Tibial nerve (tissue), 4 donors: ENCODE measurements at regions not wholly inside any gene's neighbourhood (a gene's known extent, or its start where the extent isn't known, plus 50 kb on each side); places are given as distances from the start of the nearest gene placed in this dataset.

ENCODE experiments used
- DNase-seq, 2 donors: peaks; one replicate each; pipeline ENCODE4 v3.0.0-alpha.2; 2019; ENCODE audit warnings: low spot score in 2 of 2
- H3K27ac ChIP-seq, 4 donors: fragments of 200-600 bp; sonication (generic) in 3 of 4; one replicate each; pipeline ENCODE4 v1.5.1; 2017 to 2019; ENCODE audit warnings: mild to moderate bottlenecking in 1 of 4
- H3K27me3 ChIP-seq, 2 donors: fragments of 200-600 bp; sonication (generic) in 1 of 2; one replicate each; pipeline versions ENCODE4 v1.5.1 to v1.6.0; 2017 to 2019
- H3K36me3 ChIP-seq, 3 donors: fragments of 200-600 bp; sonication (generic); one replicate each; pipeline ENCODE4 v1.5.1; 2018 to 2019
- H3K4me1 ChIP-seq, 4 donors: fragments of 200-600 bp; sonication (generic) in 3 of 4; one replicate each; pipeline ENCODE4 v1.5.1; 2017 to 2019
- H3K4me3 ChIP-seq, 4 donors: fragments of 200-600 bp; sonication (generic) in 3 of 4; one replicate each; pipeline ENCODE4 v1.5.1; 2017 to 2019; ENCODE audit warnings: mild to moderate bottlenecking in 1 of 4, moderate library complexity in 1 of 4
- H3K9me3 ChIP-seq, 4 donors: fragments of 200-600 bp; sonication (generic) in 3 of 4; one replicate each; pipeline ENCODE4 v1.5.1; 2017 to 2019
- CTCF ChIP-seq, 5 experiments: fragments of 200-600 bp in 3 of 5; fragments of 450-650 bp in 2 of 5; sonication (generic) in 3 of 5; IDR thresholded peaks; one replicate each; pipeline ENCODE4 v1.5.1; 2016 to 2019; ENCODE audit warnings: antibody characterized with exemption in 5 of 5, mild to moderate bottlenecking in 3 of 5, moderate library complexity in 2 of 5
- EP300 ChIP-seq, 2 donors: sonication (generic); formaldehyde crosslinking; IDR thresholded peaks; one replicate each; pipeline ENCODE4 v1.6.1; 2017; ENCODE audit warnings: antibody characterized with exemption in 2 of 2, mild to moderate bottlenecking in 1 of 2
- POLR2A ChIP-seq, 2 donors: fragments of 450-650 bp; IDR thresholded peaks; one replicate each; pipeline ENCODE4 v1.6.1; 2017; ENCODE audit warnings: antibody characterized with exemption in 2 of 2, mild to moderate bottlenecking in 2 of 2, moderate library complexity in 2 of 2
- WGBS, 2 donors: methylation state at CpG; one replicate each; pipeline ENCODE4 v1.1.5; 2018; 5-methylcytosine and 5-hydroxymethylcytosine counted together

- DNase-seq: no peak
- Histone ChIP-seq H3K27me3 (no peaks in the 10 kb centered on the region), H3K9me3 (no peaks in the 10 kb centered on the region), H3K4me1 (peaks cover 0 to under 1% (median 0%) of the 10 kb centered on the region in 4 donors), H3K36me3 (no peaks in the 10 kb centered on the region), H3K27ac (no peak overlapping the region), H3K4me3 (no peak overlapping the region)
- 96 to 100% methylated on average over 1 of the region's 1 CpG for WGBS, 2 donors
- no peak for TF ChIP-seq CTCF (IDR thresholded peaks at IDR 0.05)
- TF ChIP-seq EP300 (IDR thresholded peaks at IDR 0.05): no peak
- TF ChIP-seq POLR2A (IDR thresholded peaks at IDR 0.05): no peak
Observed at GRCh38 chr14:44788612-44789011, 173.1 kb downstream of the KLHL28 start.

- Histone ChIP-seq H3K4me1 (no peaks in the 10 kb centered on the region), H3K36me3 (no peaks in the 10 kb centered on the region), H3K9me3 (no peaks in the 10 kb centered on the region), H3K27me3 (no peaks in the 10 kb centered on the region), H3K27ac (no peak overlapping the region), H3K4me3 (no peak overlapping the region)
- 57 to 59% methylated on average over 3 of the region's 3 CpGs for WGBS, 2 donors
- TF ChIP-seq EP300 (IDR thresholded peaks at IDR 0.05): no peak
- no peak for TF ChIP-seq POLR2A (IDR thresholded peaks at IDR 0.05)
- no peak for TF ChIP-seq CTCF (IDR thresholded peaks at IDR 0.05)
- DNase-seq: no peak
Observed at GRCh38 chr14:44785096-44785495, 176.7 kb downstream of the KLHL28 start.

- Histone ChIP-seq H3K36me3 (no peaks in the 10 kb centered on the region), H3K4me3 (no peak overlapping the region), H3K9me3 (no peaks in the 10 kb centered on the region), H3K27ac (no peak overlapping the region), H3K27me3 (no peaks in the 10 kb centered on the region), H3K4me1 (no peaks in the 10 kb centered on the region)
- no peak for TF ChIP-seq CTCF (IDR thresholded peaks at IDR 0.05)
- no peak for TF ChIP-seq POLR2A (IDR thresholded peaks at IDR 0.05)
- TF ChIP-seq EP300 (IDR thresholded peaks at IDR 0.05): no peak
- DNase-seq: no peak
Observed at GRCh38 chr14:44783901-44784300, 177.8 kb downstream of the KLHL28 start.

GRCh38 chr14:44782775-44783238 lies 178.9 kb downstream of the KLHL28 start:
- Histone ChIP-seq H3K9me3 (no peaks in the 10 kb centered on the region), H3K4me3 (no peak overlapping the region), H3K4me1 (no peaks in the 10 kb centered on the region), H3K27me3 (no peaks in the 10 kb centered on the region), H3K36me3 (no peaks in the 10 kb centered on the region), H3K27ac (no peak overlapping the region)
- WGBS, 2 donors: 3 to 11% methylated on average over 1 of the region's 1 CpG
- no peak for TF ChIP-seq EP300 (IDR thresholded peaks at IDR 0.05)
- TF ChIP-seq CTCF (IDR thresholded peaks at IDR 0.05): no peak
- TF ChIP-seq POLR2A (IDR thresholded peaks at IDR 0.05): no peak
- DNase-seq: no peak

- no peak for DNase-seq
- no peaks in the 10 kb centered on the region for H3K27me3 ChIP-seq
- H3K4me3 ChIP-seq: no peak overlapping the region
- WGBS, 2 donors: 31 to 33% methylated on average over 3 of the region's 3 CpGs
- no peak overlapping the region for H3K27ac ChIP-seq
- H3K36me3 ChIP-seq: no peaks in the 10 kb centered on the region
- no peaks in the 10 kb centered on the region for H3K4me1 ChIP-seq
- no peaks in the 10 kb centered on the region for H3K9me3 ChIP-seq
- no peak for TF ChIP-seq CTCF (IDR thresholded peaks at IDR 0.05)
- no peak for TF ChIP-seq EP300 (IDR thresholded peaks at IDR 0.05)
- no peak for TF ChIP-seq POLR2A (IDR thresholded peaks at IDR 0.05)
Observed at GRCh38 chr14:44780989-44781388, 180.8 kb downstream of the KLHL28 start.
